ENCODE measurements at regions not wholly inside any gene's neighbourhood (a gene's known extent, or its start where the extent isn't known, plus 50 kb on each side); places are given as distances from the start of the nearest gene placed in this dataset.

- no peak for ATAC-seq
- TF ChIP-seq PPARA (CRISPR knock-in tag; IDR thresholded peaks at IDR 0.05; ENCODE audit: borderline replicate concordance) = no peak
- no peak for TF ChIP-seq ZNF8 (CRISPR knock-in tag; IDR thresholded peaks at IDR 0.05)
- TF ChIP-seq BACH2 (CRISPR knock-in tag; IDR thresholded peaks at IDR 0.05; ENCODE audit: borderline replicate concordance) = no peak
- no peak for TF ChIP-seq ESRRG (CRISPR knock-in tag; IDR thresholded peaks at IDR 0.05)
- TF ChIP-seq CREB5 (CRISPR knock-in tag; IDR thresholded peaks at IDR 0.05; ENCODE audit: low read depth) = no peak
- TF ChIP-seq GLIS3 (CRISPR knock-in tag; IDR thresholded peaks at IDR 0.05) = no peak
- TF ChIP-seq ZNF565 (CRISPR knock-in tag; conservative IDR thresholded peaks at IDR 0.05; ENCODE audit: low read depth) = no peak
- TF ChIP-seq TCF4 (CRISPR knock-in tag; IDR thresholded peaks at IDR 0.05; ENCODE audit: borderline replicate concordance) = no peak
- TF ChIP-seq ZFP3 (CRISPR knock-in tag; IDR thresholded peaks at IDR 0.05) = no peak
- TF ChIP-seq ZNF70 (CRISPR knock-in tag; IDR thresholded peaks at IDR 0.05) = no peak
- TF ChIP-seq, protein P1, sequence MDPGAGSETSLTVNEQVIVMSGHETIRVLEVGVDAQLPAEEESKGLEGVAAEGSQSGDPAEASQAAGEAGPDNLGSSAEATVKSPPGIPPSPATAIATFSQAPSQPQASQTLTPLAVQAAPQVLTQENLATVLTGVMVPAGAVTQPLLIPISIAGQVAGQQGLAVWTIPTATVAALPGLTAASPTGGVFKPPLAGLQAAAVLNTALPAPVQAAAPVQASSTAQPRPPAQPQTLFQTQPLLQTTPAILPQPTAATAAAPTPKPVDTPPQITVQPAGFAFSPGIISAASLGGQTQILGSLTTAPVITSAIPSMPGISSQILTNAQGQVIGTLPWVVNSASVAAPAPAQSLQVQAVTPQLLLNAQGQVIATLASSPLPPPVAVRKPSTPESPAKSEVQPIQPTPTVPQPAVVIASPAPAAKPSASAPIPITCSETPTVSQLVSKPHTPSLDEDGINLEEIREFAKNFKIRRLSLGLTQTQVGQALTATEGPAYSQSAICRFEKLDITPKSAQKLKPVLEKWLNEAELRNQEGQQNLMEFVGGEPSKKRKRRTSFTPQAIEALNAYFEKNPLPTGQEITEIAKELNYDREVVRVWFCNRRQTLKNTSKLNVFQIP (CRISPR knock-in tag; IDR thresholded peaks at IDR 0.05; ENCODE audit: borderline replicate concordance, low read depth) = no peak
- TF ChIP-seq CSRNP3 (CRISPR knock-in tag; IDR thresholded peaks at IDR 0.05) = no peak
- TF ChIP-seq, protein P2, sequence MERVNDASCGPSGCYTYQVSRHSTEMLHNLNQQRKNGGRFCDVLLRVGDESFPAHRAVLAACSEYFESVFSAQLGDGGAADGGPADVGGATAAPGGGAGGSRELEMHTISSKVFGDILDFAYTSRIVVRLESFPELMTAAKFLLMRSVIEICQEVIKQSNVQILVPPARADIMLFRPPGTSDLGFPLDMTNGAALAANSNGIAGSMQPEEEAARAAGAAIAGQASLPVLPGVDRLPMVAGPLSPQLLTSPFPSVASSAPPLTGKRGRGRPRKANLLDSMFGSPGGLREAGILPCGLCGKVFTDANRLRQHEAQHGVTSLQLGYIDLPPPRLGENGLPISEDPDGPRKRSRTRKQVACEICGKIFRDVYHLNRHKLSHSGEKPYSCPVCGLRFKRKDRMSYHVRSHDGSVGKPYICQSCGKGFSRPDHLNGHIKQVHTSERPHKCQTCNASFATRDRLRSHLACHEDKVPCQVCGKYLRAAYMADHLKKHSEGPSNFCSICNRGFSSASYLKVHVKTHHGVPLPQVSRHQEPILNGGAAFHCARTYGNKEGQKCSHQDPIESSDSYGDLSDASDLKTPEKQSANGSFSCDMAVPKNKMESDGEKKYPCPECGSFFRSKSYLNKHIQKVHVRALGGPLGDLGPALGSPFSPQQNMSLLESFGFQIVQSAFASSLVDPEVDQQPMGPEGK (CRISPR knock-in tag; IDR thresholded peaks at IDR 0.05; ENCODE audit: borderline replicate concordance) = no peak
- no peak for TF ChIP-seq OSR1 (CRISPR knock-in tag; IDR thresholded peaks at IDR 0.05)
- TF ChIP-seq SNAI2 (CRISPR knock-in tag; IDR thresholded peaks at IDR 0.05) = no peak
- TF ChIP-seq ZFP30 (CRISPR knock-in tag; IDR thresholded peaks at IDR 0.05) = no peak
These were observed 76.9 kb upstream of the WARS2 start for GRCh38 chr1:119217309-119217828.

- ATAC-seq = no peak
- TF ChIP-seq ZFP3 (CRISPR knock-in tag; IDR thresholded peaks at IDR 0.05) (no peak), RARB (CRISPR knock-in tag; IDR thresholded peaks at IDR 0.05) (no peak), CSDC2 (CRISPR knock-in tag; IDR thresholded peaks at IDR 0.05) (no peak), ZNF565 (CRISPR knock-in tag; conservative IDR thresholded peaks at IDR 0.05; ENCODE audit: low read depth) (no peak), ZFP30 (CRISPR knock-in tag; IDR thresholded peaks at IDR 0.05) (no peak), ESRRG (CRISPR knock-in tag; IDR thresholded peaks at IDR 0.05) (no peak), CSRNP3 (CRISPR knock-in tag; IDR thresholded peaks at IDR 0.05) (no peak), ARNTL (CRISPR knock-in tag; IDR thresholded peaks at IDR 0.05; ENCODE audit: borderline replicate concordance, low read depth) (no peak), ISL1 (CRISPR knock-in tag; IDR thresholded peaks at IDR 0.05) (no peak), ZC3H10 (CRISPR knock-in tag; IDR thresholded peaks at IDR 0.05) (no peak), TCF4 (CRISPR knock-in tag; IDR thresholded peaks at IDR 0.05; ENCODE audit: borderline replicate concordance) (no peak)
- TF ChIP-seq, protein P1 (CRISPR knock-in tag; IDR thresholded peaks at IDR 0.05; ENCODE audit: borderline replicate concordance, low read depth) = no peak
- TF ChIP-seq, protein P2 (CRISPR knock-in tag; IDR thresholded peaks at IDR 0.05; ENCODE audit: borderline replicate concordance) = no peak
- TF ChIP-seq, protein P3, sequence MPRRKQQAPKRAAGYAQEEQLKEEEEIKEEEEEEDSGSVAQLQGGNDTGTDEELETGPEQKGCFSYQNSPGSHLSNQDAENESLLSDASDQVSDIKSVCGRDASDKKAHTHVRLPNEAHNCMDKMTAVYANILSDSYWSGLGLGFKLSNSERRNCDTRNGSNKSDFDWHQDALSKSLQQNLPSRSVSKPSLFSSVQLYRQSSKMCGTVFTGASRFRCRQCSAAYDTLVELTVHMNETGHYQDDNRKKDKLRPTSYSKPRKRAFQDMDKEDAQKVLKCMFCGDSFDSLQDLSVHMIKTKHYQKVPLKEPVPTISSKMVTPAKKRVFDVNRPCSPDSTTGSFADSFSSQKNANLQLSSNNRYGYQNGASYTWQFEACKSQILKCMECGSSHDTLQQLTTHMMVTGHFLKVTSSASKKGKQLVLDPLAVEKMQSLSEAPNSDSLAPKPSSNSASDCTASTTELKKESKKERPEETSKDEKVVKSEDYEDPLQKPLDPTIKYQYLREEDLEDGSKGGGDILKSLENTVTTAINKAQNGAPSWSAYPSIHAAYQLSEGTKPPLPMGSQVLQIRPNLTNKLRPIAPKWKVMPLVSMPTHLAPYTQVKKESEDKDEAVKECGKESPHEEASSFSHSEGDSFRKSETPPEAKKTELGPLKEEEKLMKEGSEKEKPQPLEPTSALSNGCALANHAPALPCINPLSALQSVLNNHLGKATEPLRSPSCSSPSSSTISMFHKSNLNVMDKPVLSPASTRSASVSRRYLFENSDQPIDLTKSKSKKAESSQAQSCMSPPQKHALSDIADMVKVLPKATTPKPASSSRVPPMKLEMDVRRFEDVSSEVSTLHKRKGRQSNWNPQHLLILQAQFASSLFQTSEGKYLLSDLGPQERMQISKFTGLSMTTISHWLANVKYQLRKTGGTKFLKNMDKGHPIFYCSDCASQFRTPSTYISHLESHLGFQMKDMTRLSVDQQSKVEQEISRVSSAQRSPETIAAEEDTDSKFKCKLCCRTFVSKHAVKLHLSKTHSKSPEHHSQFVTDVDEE (CRISPR knock-in tag; IDR thresholded peaks at IDR 0.05) = no peak
These were observed 79.3 kb upstream of the WARS2 start for GRCh38 chr1:119219711-119220110.
